Activated CD8-positive, alpha-beta memory T cell treated with anti-CD3 and anti-CD28 coated beads, Interleukin-2, amount 10 ng/mL, durations not matched to agents 7 days and 5 days (primary cell): ENCODE measurements at regions not wholly inside any gene's neighbourhood (a gene's known extent, or its start where the extent isn't known, plus 50 kb on each side); places are given as distances from the start of the nearest gene placed in this dataset.
"Not testable (repeated sequence)": the region's sequence is repeated elsewhere in the genome, so short reads cannot be mapped to it uniquely, and the experiment has no call there.

Experiments
- ATAC-seq: fragments of 150-1000 bp; cut with Tn5 transposase; one replicate; pipeline ENCODE4 v1.10.0; 2021; ENCODE audit warnings: moderate library complexity
- CTCF ChIA-PET: fragments of 350-600 bp; sonication (Branson Sonifier 250); formaldehyde crosslinking; loops from one replicate; lab custom pipeline; 2021; ENCODE audit warnings: antibody characterized with exemption; lab: Charles Lee
- DNase-seq: peaks from one replicate; pipeline ENCODE4 v3.0.0-alpha.2; 2020
- H3K27ac Mint-ChIP-seq: one replicate; pipeline ENCODE4 v1.8.0; 2021; ENCODE audit warnings: mild to moderate bottlenecking, mixed read lengths
- H3K27me3 Mint-ChIP-seq: one replicate; pipeline ENCODE4 v1.8.0; 2021; ENCODE audit warnings: mixed read lengths
- H3K36me3 Mint-ChIP-seq: one replicate; pipeline ENCODE4 v1.8.0; 2021; ENCODE audit warnings: mild to moderate bottlenecking, mixed read lengths
- H3K4me1 Mint-ChIP-seq: one replicate; pipeline ENCODE4 v1.8.0; 2021; ENCODE audit warnings: mixed read lengths
- H3K4me3 Mint-ChIP-seq: one replicate; pipeline ENCODE4 v1.8.0; 2021; ENCODE audit warnings: mild to moderate bottlenecking, moderate library complexity, mixed read lengths
- H3K9me3 Mint-ChIP-seq: one replicate; pipeline ENCODE4 v1.8.0; 2022; ENCODE audit warnings: low read depth, mixed read lengths

DNA sequence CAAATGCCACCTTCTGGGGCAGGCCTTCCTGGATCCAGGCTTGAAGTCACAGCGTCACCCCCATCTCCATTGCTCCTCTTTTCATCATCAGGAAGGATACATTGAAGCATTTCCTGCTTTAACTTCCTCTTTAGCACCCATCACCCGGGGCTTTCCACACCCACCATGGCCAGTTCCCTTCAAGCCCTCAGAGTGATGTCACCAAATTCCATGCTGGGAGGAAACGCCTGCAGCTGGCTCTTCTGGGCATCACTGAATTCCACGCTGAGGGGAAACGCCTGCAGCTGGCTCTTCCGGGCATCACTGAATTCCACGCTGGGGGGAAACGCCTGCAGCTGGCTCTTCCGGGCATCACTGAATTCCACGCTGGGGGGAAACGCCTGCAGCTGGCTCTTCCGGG is 354.6 kb downstream of the SMOC2 start:
- ATAC-seq, H3K9me3 Mint-ChIP-seq, H3K4me1 Mint-ChIP-seq, DNase-seq, H3K36me3 Mint-ChIP-seq, H3K27me3 Mint-ChIP-seq, H3K27ac Mint-ChIP-seq, CTCF ChIA-PET, H3K4me3 Mint-ChIP-seq: not testable (repeated sequence)

DNA sequence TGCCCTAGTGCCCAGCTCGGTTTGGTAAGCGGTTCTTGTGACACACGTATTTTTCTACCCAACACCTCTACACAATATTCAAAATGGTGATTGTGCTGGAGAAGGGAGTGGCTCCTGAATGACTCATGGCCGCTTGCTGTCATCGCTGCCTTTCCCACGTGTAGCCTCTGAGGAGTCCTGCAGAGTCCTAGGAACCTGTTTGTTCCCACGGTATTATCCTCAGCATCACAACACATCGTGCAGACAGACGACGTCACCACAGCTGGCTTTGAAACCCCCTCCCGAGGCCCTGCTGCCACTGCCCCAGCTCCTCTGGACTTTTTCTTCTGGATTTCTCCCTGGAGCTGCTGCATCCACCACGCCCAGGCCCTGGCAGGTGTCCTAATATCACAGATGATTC is 353.5 kb downstream of the SMOC2 start:
- Mint-ChIP-seq H3K36me3 (no peaks in the 10 kb centered on the region), H3K9me3 (no peaks in the 10 kb centered on the region), H3K4me1 (no peaks in the 10 kb centered on the region), H3K27me3 (no peaks in the 10 kb centered on the region), H3K4me3 (no peak overlapping the region), H3K27ac (no peak overlapping the region)
- ATAC-seq (no peak), DNase-seq (no peak)
- CTCF ChIA-PET: no interaction called here

DNA sequence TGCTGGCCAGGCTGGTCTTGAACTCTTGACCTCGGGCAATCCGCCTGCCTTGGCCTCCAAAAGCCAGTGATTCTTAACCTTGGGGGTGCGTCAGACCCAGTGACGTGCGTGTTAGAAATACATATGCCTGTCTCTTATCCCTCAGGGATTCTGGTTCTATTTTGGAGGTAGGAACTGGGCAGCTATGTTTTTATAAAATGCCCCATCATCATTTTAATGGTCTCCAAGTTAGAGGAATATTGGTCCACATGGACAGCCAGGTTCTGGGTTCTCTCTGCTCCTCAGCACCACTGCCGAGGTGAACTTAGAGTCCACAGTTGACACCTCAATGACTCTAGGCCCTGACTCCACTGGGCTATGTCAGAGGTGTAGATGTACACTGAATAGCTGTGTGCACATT is 352.7 kb downstream of the SMOC2 start:
- Mint-ChIP-seq H3K27ac (no peak overlapping the region), H3K36me3 (no peaks in the 10 kb centered on the region), H3K9me3 (no peaks in the 10 kb centered on the region), H3K27me3 (no peaks in the 10 kb centered on the region), H3K4me1 (no peaks in the 10 kb centered on the region), H3K4me3 (no peak overlapping the region)
- CTCF ChIA-PET: no interaction called here
- ATAC-seq (no peak), DNase-seq (no peak)

DNA sequence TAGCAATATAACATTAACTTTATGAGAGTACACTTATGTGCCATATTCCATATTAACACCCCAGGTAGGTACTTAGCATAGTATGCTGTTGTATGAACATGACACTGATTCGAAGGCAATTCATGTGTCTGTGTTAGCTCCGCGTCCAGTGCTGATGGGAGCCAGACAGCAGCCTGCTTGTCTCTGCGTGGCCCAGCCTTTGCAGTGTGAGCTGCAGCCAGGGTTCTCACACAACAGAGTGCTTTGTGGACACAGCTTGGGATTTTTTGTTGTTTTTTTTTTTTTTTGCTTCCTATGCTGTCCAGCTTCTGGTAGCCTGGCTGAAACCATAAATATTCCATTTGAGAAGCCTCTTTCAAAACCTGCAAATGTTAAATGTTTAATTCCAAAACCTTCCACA is 350.9 kb downstream of the SMOC2 start:
- Mint-ChIP-seq H3K36me3 (no peaks in the 10 kb centered on the region), H3K27me3 (no peaks in the 10 kb centered on the region), H3K4me3 (no peak overlapping the region), H3K27ac (no peak overlapping the region), H3K9me3 (no peaks in the 10 kb centered on the region), H3K4me1 (no peaks in the 10 kb centered on the region)
- ATAC-seq: no peak
- DNase-seq: no peak
- CTCF ChIA-PET: no interaction called here

DNA sequence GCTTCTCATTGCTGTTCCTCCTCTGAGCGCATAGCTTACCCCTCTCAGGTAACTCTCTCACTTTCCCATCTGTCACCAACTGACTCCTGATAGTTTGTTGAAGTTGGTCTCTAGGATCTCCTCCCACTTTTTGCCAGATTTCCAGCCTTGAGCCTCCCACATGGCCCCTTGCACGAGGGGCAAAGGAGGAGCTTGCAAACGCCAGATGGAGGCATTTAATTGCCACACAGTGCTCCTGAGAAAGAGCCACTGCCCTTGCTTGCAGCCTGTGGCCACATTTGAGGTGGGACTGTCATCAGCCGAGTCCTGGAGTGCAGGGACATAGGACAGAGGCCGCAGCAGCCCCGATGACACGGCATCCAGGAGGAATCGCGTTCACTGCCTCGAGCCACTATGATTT is 348.7 kb downstream of the SMOC2 start:
- Mint-ChIP-seq H3K36me3 (no peaks in the 10 kb centered on the region), H3K9me3 (no peaks in the 10 kb centered on the region), H3K27me3 (no peaks in the 10 kb centered on the region), H3K4me3 (no peak overlapping the region), H3K4me1 (no peaks in the 10 kb centered on the region), H3K27ac (no peak overlapping the region)
- ATAC-seq: no peak
- no peak for DNase-seq
- CTCF ChIA-PET: no interaction called here

DNA sequence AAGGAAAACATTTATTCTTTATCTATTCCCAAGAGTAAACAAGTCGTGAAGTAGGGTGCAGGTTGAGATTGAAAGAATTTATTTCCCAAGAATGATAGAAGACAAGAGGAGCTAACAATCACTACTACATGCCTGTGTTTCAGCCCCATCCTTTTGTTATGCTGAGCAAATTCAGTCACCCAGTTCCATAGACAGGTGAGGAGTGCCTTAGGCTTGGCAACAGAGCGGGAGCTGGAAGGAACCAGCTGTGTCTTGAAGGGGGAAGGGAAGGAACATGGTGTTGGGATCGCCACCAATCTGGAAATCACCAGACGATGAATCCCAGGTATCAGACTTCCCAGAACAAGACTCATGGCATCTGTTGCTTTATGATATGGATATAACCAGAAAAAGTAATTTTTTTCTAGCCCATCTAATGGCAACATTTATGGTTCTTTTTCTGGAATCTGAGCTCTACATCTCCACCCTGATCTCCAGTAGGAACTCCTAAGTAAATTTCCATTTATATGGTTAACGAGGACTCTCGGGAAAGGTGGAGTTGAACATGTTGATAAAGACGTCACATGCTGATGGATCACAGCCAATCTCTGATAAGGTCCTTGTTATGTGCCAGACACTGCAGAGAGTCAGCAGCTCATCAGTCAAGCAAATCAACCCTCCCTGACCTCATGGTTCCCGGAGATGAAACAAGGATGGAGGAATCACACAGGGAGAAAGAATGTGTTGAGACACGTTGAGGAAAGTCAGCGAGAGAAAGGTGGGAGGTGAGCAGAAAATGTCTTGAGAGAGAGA is 344.9 kb downstream of the SMOC2 start:
- Mint-ChIP-seq H3K36me3 (no peaks in the 10 kb centered on the region), H3K9me3 (no peaks in the 10 kb centered on the region), H3K27me3 (no peaks in the 10 kb centered on the region), H3K4me3 (no peak overlapping the region), H3K4me1 (no peaks in the 10 kb centered on the region), H3K27ac (no peak overlapping the region)
- CTCF ChIA-PET: no interaction called here
- no peak for DNase-seq
- no peak for ATAC-seq

DNA sequence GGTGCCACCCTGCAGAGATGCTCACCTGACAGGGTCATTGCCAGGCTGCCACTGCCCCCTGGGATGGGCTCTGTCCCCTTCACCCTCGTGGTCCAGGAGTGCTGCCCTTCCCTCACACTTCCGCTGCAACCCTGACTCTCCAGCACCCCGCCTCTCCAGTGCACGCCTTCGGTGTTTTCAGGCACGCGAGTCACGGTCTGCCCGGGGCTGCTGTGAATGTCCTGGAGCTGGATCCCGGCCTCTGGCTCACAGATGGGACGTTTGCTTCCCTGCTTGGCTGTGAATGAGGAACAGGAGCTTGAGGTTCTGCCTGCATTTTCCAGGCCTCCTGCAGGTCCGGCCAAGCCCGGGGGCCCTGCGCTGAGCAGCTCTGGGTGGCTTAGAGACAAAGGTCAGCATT is 343.4 kb downstream of the SMOC2 start:
- H3K36me3 Mint-ChIP-seq: no peaks in the 10 kb centered on the region
- CTCF ChIA-PET: no interaction called here

DNA sequence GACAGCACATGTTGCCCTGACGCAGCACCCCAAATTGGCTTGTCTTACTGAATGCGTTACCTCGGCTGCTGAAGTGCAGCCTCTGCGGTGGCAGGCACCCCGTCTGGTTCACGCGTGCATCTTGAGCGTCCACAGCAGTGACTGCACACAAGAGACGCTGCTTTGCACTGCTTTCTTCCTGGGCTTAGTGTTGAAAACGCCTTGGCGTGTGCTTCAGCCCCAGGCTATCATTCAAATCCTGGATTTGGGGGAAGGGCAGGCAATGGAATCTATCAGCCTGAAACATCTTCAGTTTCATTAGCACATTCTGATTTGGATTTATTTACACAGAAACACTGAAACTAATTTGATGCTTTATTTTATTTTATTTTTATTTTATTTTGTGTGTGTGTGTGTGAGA is 342.7 kb downstream of the SMOC2 start:
- H3K9me3 Mint-ChIP-seq: peaks cover 3% of the 10 kb centered on the region
- H3K4me1 Mint-ChIP-seq: no peaks in the 10 kb centered on the region
- H3K27me3 Mint-ChIP-seq: no peaks in the 10 kb centered on the region
- DNase-seq (no peak), ATAC-seq (no peak)
- no peaks in the 10 kb centered on the region for H3K36me3 Mint-ChIP-seq
- no peak overlapping the region for H3K4me3 Mint-ChIP-seq
- H3K27ac Mint-ChIP-seq: no peak overlapping the region
- CTCF ChIA-PET: no interaction called here

More for the DNA sequence above, 343.4 kb downstream of the SMOC2 start:
- DNase-seq (no peak), ATAC-seq (no peak)
- H3K4me1 Mint-ChIP-seq: no peaks in the 10 kb centered on the region
- H3K27ac Mint-ChIP-seq: no peak overlapping the region
- H3K27me3 Mint-ChIP-seq: no peaks in the 10 kb centered on the region
- H3K9me3 Mint-ChIP-seq: peaks cover 3% of the 10 kb centered on the region
- no peak overlapping the region for H3K4me3 Mint-ChIP-seq

DNA sequence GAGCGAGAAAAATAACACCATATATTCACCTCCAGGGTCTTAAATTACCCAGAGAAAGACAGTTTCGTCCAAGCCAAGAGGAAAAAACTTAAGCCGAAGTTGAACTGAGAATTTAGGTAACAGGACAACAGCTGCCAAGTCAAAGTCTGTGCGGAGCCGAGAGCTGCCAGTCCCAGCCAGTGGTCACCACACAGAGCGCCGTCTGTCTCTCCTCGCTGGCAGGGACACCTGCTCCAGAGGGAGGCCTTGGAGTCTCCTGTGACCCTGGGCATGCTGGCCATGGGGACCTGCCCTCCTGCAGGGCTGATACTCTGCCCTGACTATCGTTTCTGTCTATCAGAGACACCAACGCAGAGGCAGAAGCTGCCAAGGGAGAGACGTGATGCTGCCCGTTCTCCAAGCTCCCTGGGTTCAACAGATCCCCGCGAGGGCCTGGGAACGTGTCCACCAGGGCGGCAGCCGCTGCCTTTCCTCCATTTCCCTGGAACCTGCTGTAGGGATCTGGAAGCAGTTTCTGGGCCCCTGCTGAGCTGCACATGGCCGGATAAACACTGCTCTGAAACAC is 341.3 kb downstream of the SMOC2 start:
- H3K27me3 Mint-ChIP-seq: no peaks in the 10 kb centered on the region
- no peak overlapping the region for H3K27ac Mint-ChIP-seq
- DNase-seq: no peak

DNA sequence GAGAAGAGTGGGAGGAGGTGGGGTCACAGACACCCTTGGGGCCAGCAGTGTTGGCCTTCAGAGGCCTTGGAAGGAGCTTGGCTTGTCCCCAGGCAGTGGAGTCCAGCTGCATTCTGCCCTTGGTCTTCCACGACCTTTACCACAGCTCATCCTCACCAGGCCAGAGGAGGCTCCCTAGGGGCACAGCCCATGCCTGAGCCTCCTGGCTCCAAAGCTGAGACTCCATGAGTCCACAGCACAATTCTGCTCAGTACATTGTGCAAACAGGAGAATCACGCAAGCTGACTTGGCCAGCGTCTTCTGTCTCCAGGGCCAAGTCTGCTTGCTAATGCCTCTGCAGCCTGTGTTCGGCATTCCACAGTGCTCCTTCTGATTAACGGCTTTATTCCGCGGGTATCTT is 337.2 kb downstream of the SMOC2 start:
- Mint-ChIP-seq H3K4me3 (no peak overlapping the region), H3K27ac (no peak overlapping the region), H3K27me3 (no peaks in the 10 kb centered on the region), H3K36me3 (no peaks in the 10 kb centered on the region), H3K9me3 (peaks cover 7% of the 10 kb centered on the region), H3K4me1 (no peaks in the 10 kb centered on the region)
- DNase-seq (no peak), ATAC-seq (no peak)
- CTCF ChIA-PET: no interaction called here

More for the DNA sequence above, 341.3 kb downstream of the SMOC2 start:
- ATAC-seq: no peak
- Mint-ChIP-seq H3K4me3 (no peak overlapping the region), H3K9me3 (peaks cover 3% of the 10 kb centered on the region), H3K4me1 (no peaks in the 10 kb centered on the region), H3K36me3 (no peaks in the 10 kb centered on the region)
- CTCF ChIA-PET: no interaction called here

DNA sequence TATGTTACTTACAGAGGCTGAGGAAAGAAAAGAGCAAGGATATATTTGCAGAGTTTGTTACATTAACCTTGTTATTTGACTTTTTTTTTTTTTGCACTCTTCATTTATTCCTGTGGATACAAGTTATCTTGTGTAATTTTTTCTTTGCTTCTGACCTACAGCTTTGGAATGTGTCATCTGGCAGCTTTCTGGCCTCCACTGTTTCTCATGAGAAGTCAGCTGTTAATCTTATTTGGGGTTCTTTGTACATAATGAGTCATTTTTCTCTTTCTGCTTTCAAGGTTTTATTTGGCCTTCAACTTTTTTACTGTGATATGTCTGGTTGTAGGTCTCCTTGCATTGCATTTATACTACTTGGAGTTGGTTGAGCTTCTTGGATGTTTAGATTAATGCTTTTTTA is 333.4 kb downstream of the SMOC2 start:
- Mint-ChIP-seq H3K4me1 (no peaks in the 10 kb centered on the region), H3K27ac (no peak overlapping the region), H3K27me3 (no peaks in the 10 kb centered on the region), H3K4me3 (no peak overlapping the region), H3K9me3 (peaks cover 5% of the 10 kb centered on the region), H3K36me3 (no peaks in the 10 kb centered on the region)
- no peak for DNase-seq
- CTCF ChIA-PET: no interaction called here
- ATAC-seq: no peak

DNA sequence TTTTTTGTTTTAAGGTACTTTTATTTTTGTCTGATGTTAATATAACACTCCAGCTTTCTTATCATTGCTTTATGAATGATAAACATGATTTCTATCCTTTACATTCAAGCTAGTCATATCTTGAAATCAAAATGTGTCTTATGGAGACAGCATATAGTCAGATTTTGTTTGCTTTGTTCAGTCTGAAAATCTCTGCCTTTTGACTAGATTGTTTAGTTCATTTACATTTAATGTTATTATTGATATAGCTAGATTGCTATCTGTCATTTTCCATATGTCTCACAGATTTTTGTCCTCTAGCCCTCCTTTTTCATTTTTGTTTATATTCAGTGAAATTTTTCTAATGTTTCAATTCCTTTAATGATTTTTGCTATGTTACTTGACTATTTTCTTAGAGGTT is 332.8 kb downstream of the SMOC2 start:
- CTCF ChIA-PET: interaction anchor here (1.0 kb wide), 1 partner anchor 14 kb away, joined by 3 read pairs; no protein-coding TSS in a partner anchor
- H3K27ac Mint-ChIP-seq: no peak overlapping the region
- no peaks in the 10 kb centered on the region for H3K36me3 Mint-ChIP-seq
- no peaks in the 10 kb centered on the region for H3K27me3 Mint-ChIP-seq
- ATAC-seq (no peak), DNase-seq (no peak)
- H3K4me1 Mint-ChIP-seq: no peaks in the 10 kb centered on the region
- peaks cover 5% of the 10 kb centered on the region for H3K9me3 Mint-ChIP-seq
- H3K4me3 Mint-ChIP-seq: no peak overlapping the region

DNA sequence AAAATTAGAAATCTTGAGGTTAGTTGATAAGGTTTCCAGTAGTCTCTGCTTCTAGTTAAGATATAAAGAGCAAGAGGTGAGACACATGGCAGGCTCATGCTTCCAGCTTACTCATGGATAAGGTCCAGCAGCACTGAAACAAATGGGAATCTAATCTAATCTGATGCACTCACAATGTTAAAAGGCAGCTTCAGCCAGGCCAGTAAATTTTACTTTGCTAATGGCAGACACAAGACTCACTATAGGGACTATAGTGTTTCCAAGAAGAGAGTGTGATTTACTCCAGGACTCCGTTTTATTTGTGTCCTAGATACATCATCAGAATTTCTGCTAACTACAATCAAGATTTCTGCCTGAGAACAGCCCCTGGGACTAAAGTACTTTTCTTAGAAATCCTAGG is 324.8 kb downstream of the SMOC2 start:
- H3K4me1 Mint-ChIP-seq: no peaks in the 10 kb centered on the region
- ATAC-seq (no peak), DNase-seq (no peak)
- H3K27ac Mint-ChIP-seq: no peak overlapping the region
- no peak overlapping the region for H3K4me3 Mint-ChIP-seq
- no peaks in the 10 kb centered on the region for H3K9me3 Mint-ChIP-seq
- H3K36me3 Mint-ChIP-seq: no peaks in the 10 kb centered on the region
- CTCF ChIA-PET: no interaction called here
- no peaks in the 10 kb centered on the region for H3K27me3 Mint-ChIP-seq

DNA sequence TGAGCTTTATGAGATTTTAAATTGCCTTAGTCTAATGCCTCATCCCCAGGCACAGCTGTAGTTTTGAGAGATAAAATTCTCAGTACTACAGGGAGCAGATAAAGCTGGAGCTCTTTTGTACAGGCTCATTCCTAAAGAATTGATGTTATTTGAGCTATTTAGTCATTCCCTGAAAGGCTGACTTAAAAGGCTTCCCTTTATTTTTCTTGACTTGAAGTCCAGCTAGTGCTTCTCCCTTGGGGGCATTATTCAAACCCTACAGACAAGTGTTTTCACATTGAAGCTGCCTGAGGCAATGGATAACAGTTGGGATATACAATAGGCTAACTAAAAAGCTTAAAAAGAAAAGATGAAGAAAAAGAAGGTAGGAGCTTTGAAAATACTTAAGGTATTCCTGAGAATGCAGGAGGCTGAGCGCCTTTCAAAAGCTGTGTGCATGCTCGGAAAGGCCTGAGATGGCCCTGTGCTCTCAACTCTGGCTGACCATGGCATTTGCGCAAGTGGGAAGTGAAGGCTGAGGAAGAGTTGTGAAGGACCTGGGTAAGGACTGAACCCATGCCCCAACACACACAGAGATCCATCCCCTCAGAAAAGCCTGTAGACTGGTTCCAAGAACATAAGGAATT is 315.1 kb downstream of the SMOC2 start:
- ATAC-seq: no peak

More for the DNA sequence above, 315.1 kb downstream of the SMOC2 start:
- H3K36me3 Mint-ChIP-seq: no peaks in the 10 kb centered on the region
- H3K27ac Mint-ChIP-seq: no peak overlapping the region
- no peak overlapping the region for H3K4me3 Mint-ChIP-seq
- CTCF ChIA-PET: no interaction called here
- no peaks in the 10 kb centered on the region for H3K9me3 Mint-ChIP-seq
- DNase-seq: no peak
- no peaks in the 10 kb centered on the region for H3K27me3 Mint-ChIP-seq
- no peaks in the 10 kb centered on the region for H3K4me1 Mint-ChIP-seq
